H9 (cell line): ENCODE measurements at regions not wholly inside any gene's neighbourhood (a gene's known extent, or its start where the extent isn't known, plus 50 kb on each side); places are given as distances from the start of the nearest gene placed in this dataset.

Experiments used
- DNase-seq: peaks from one replicate; pipeline ENCODE4 v3.0.0-alpha.2; 2017
- H2AFZ ChIP-seq: one replicate; pipeline ENCODE4 v1.6.1; 2013; ENCODE audit warnings: mild to moderate bottlenecking, low read length, control low read depth, moderate library complexity
- H2AK5ac ChIP-seq: 2 replicates; pipeline ENCODE4 v1.6.1; 2013; ENCODE audit warnings: low read length, control low read depth, mixed read lengths; ENCODE audit not compliant: insufficient read length
- H2BK120ac ChIP-seq: one replicate; pipeline ENCODE4 v1.6.1; 2013; ENCODE audit warnings: low read depth, mild to moderate bottlenecking, low read length, control low read depth, inconsistent platforms; ENCODE audit not compliant: poor library complexity, severe bottlenecking
- H2BK12ac ChIP-seq: 2 replicates; pipeline ENCODE4 v1.6.1; 2013; ENCODE audit warnings: low read length, control low read depth, mixed read lengths, low read depth; ENCODE audit not compliant: insufficient read length
- H2BK15ac ChIP-seq: 2 replicates; pipeline ENCODE4 v1.6.1; 2013; ENCODE audit warnings: low read depth, low read length, control low read depth
- H2BK20ac ChIP-seq: one replicate; pipeline ENCODE4 v1.6.1; 2013; ENCODE audit warnings: low read depth, mild to moderate bottlenecking, low read length, control low read depth, inconsistent platforms; ENCODE audit not compliant: poor library complexity, severe bottlenecking
- H2BK5ac ChIP-seq: 2 replicates; pipeline ENCODE4 v1.6.1; 2013; ENCODE audit warnings: low read length, control low read depth, mixed read lengths; ENCODE audit not compliant: insufficient read length
- H3K14ac ChIP-seq: 2 replicates; pipeline ENCODE4 v1.6.1; 2013; ENCODE audit warnings: low read length, control low read depth; ENCODE audit not compliant: insufficient read depth
- H3K18ac ChIP-seq: 2 replicates; pipeline ENCODE4 v1.6.1; 2013; ENCODE audit warnings: low read depth, mild to moderate bottlenecking, mixed read lengths, low read length, control low read depth; ENCODE audit not compliant: insufficient read length
- H3K23ac ChIP-seq: 2 replicates; pipeline ENCODE4 v1.6.1; 2013; ENCODE audit warnings: low read length, control low read depth, mixed read lengths, low read depth; ENCODE audit not compliant: insufficient read length
- H3K23me2 ChIP-seq: 2 replicates; pipeline ENCODE4 v1.6.1; 2013; ENCODE audit warnings: low read depth, mild to moderate bottlenecking, mixed read lengths, low read length, control low read depth; ENCODE audit not compliant: insufficient read length, poor library complexity, severe bottlenecking
- H3K27ac ChIP-seq: 2 replicates; pipeline ENCODE4 v1.5.1; 2013; ENCODE audit warnings: low read length, control low read depth, mixed read lengths, low read depth; ENCODE audit not compliant: insufficient read length
- H3K27me3 ChIP-seq: 2 replicates; pipeline ENCODE4 v1.6.1; 2013; ENCODE audit warnings: low read length, control low read depth, inconsistent platforms; ENCODE audit not compliant: insufficient read depth
- H3K4ac ChIP-seq: 2 replicates; pipeline ENCODE4 v1.6.1; 2013; ENCODE audit warnings: low read depth, mild to moderate bottlenecking, control low read depth, inconsistent platforms, low read length, moderate library complexity
- H3K4me1 ChIP-seq: 2 replicates; pipeline ENCODE4 v1.6.1; 2013; ENCODE audit warnings: low read length, control low read depth, inconsistent platforms; ENCODE audit not compliant: insufficient read depth
- H3K4me2 ChIP-seq: 2 replicates; pipeline ENCODE4 v1.6.1; 2013; ENCODE audit warnings: low read length, control low read depth, mixed read lengths; ENCODE audit not compliant: insufficient read length, insufficient read depth
- H3K56ac ChIP-seq: 2 replicates; pipeline ENCODE4 v1.6.1; 2013; ENCODE audit warnings: low read depth, mild to moderate bottlenecking, mixed read lengths, low read length, control low read depth; ENCODE audit not compliant: insufficient read length
- H3K79me1 ChIP-seq: 2 replicates; pipeline ENCODE4 v1.6.1; 2013; ENCODE audit warnings: low read depth, mild to moderate bottlenecking, moderate library complexity, low read length, control low read depth, inconsistent platforms; ENCODE audit not compliant: insufficient read depth, poor library complexity, severe bottlenecking
- H3K79me2 ChIP-seq: 2 replicates; pipeline ENCODE4 v1.6.1; 2013; ENCODE audit warnings: low read length, control low read depth, inconsistent platforms; ENCODE audit not compliant: insufficient read depth
- H3K9ac ChIP-seq: 2 replicates; pipeline ENCODE4 v1.6.1; 2013; ENCODE audit warnings: low read length, control low read depth, mixed read lengths; ENCODE audit not compliant: insufficient read length; ENCODE audit errors: extremely low read depth
- H3K9me3 ChIP-seq: one replicate; pipeline ENCODE4 v1.6.1; 2013; ENCODE audit warnings: low read depth, low read length, inconsistent platforms; ENCODE audit not compliant: control insufficient read depth
- H3T11ph ChIP-seq: one replicate; pipeline ENCODE4 v1.6.1; 2013; ENCODE audit warnings: mild to moderate bottlenecking, low read length, control low read depth, inconsistent platforms
- H4K20me1 ChIP-seq: one replicate; pipeline ENCODE4 v1.6.1; 2013; ENCODE audit not compliant: control insufficient read depth, insufficient read length, insufficient read depth
- H4K5ac ChIP-seq: 2 replicates; pipeline ENCODE4 v1.6.1; 2013; ENCODE audit warnings: low read depth, mild to moderate bottlenecking, mixed read lengths, low read length, control low read depth; ENCODE audit not compliant: insufficient read length
- H4K8ac ChIP-seq: replicated peaks from 2 replicates; pipeline ENCODE4 v1.6.1; 2013; ENCODE audit warnings: low read length, control low read depth, mixed read lengths, low read depth; ENCODE audit not compliant: insufficient read length
- H4K91ac ChIP-seq: 2 replicates; pipeline ENCODE4 v1.6.1; 2013; ENCODE audit warnings: low read depth, mild to moderate bottlenecking, moderate library complexity, mixed read lengths, low read length, control low read depth; ENCODE audit not compliant: insufficient read length
- H3K27ac Mint-ChIP-seq, 3 experiments: 2 replicates in 2 of 3; 3 replicates in 1 of 3; pipeline ENCODE4 v1.8.0; 2020 to 2021; ENCODE audit warnings: mixed read lengths in 3 of 3, mild to moderate bottlenecking in 1 of 3, moderate library complexity in 1 of 3
- H3K27me3 Mint-ChIP-seq: 2 replicates; pipeline ENCODE4 v1.8.0; 2021; ENCODE audit warnings: low read depth, mild to moderate bottlenecking, moderate library complexity, mixed read lengths
- H3K36me3 Mint-ChIP-seq, 3 experiments: 2 replicates in 2 of 3; 3 replicates in 1 of 3; pipeline ENCODE4 v1.8.0; 2020 to 2021; ENCODE audit warnings: low read depth in 3 of 3, mixed read lengths in 3 of 3; ENCODE audit not compliant: insufficient read depth in 1 of 3
- H3K4me1 Mint-ChIP-seq, 2 experiments: 2 replicates each; pipeline ENCODE4 v1.8.0; 2020; ENCODE audit warnings: mixed read lengths in 2 of 2
- H3K4me3 Mint-ChIP-seq, 2 experiments: 2 replicates in 1 of 2; 3 replicates in 1 of 2; pipeline ENCODE4 v1.8.0; 2020 to 2021; ENCODE audit warnings: mild to moderate bottlenecking in 2 of 2, mixed read lengths in 2 of 2, moderate library complexity in 1 of 2
- H3K9me3 Mint-ChIP-seq, 2 experiments: 2 replicates in 1 of 2; 3 replicates in 1 of 2; pipeline ENCODE4 v1.8.0; 2020; ENCODE audit warnings: mild to moderate bottlenecking in 2 of 2, mixed read lengths in 2 of 2, moderate library complexity in 1 of 2
- WGBS: extraction: QIAGEN DNeasy Blood & Tissue Kit; methylation state at CpG from one replicate; pipeline ENCODE4 v1.1.7; 2013; ENCODE audit warnings: missing lambda C conversion rate, low lambda C conversion rate, mixed read lengths; ENCODE audit not compliant: insufficient read length; ENCODE audit errors: extremely low coverage; 5-methylcytosine and 5-hydroxymethylcytosine counted together
- TF ChIP-seq, protein P1 (sequence below): fragments of 200-600 bp; sonication (generic); conservative IDR thresholded peaks from 3 replicates; pipeline ENCODE4 v1.8.0; 2021; ENCODE audit warnings: antibody characterized with exemption, mild to moderate bottlenecking

DNA sequence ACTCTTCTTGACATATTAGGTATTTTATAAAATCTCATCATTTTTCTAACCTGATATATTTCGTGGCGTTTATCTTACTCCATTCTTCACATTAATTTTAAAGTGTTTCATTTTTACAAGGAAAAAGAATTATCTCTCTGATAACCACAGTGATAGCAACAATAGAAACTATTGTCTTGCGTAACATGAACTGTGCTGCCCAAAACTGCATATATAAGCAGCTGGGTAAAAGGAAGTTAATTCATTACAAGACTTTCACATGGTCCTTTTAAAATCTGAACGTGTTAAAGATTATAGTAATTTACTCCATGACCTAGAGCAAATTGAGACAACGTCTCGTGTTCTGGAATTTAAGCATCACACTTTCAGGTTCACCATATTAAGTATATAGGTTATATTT, 210.4 kb upstream of the GRIA4 start:
- Histone ChIP-seq H3K4me2 (no peak overlapping the region), H3K27ac (no peak overlapping the region), H3K4me1 (no peaks in the 10 kb centered on the region), H3K18ac (no peak overlapping the region), H3K9me3 (no peaks in the 10 kb centered on the region), H2BK5ac (no peak overlapping the region), H4K5ac (no peak overlapping the region), H3K23me2 (no peaks in the 10 kb centered on the region), H3K14ac (no peak overlapping the region), H3K4ac (no peak overlapping the region), H2BK120ac (no peak overlapping the region), H3K9ac (no peak overlapping the region), H2AFZ (no peak overlapping the region), H3K56ac (no peak overlapping the region), H2AK5ac (no peak overlapping the region), H3T11ph (no peak overlapping the region), H4K20me1 (no peaks in the 10 kb centered on the region), H3K79me1 (no peaks in the 10 kb centered on the region), H3K27me3 (no peaks in the 10 kb centered on the region), H4K8ac (no peak overlapping the region), H3K79me2 (no peaks in the 10 kb centered on the region), H2BK15ac (no peak overlapping the region), H2BK12ac (no peak overlapping the region), H4K91ac (no peak overlapping the region), H2BK20ac (no peak overlapping the region), H3K23ac (no peak overlapping the region)
- no peaks in the 10 kb centered on the region for H3K9me3 Mint-ChIP-seq
- H3K4me1 Mint-ChIP-seq, result no peaks in the 10 kb centered on the region
- TF ChIP-seq, protein P1, sequence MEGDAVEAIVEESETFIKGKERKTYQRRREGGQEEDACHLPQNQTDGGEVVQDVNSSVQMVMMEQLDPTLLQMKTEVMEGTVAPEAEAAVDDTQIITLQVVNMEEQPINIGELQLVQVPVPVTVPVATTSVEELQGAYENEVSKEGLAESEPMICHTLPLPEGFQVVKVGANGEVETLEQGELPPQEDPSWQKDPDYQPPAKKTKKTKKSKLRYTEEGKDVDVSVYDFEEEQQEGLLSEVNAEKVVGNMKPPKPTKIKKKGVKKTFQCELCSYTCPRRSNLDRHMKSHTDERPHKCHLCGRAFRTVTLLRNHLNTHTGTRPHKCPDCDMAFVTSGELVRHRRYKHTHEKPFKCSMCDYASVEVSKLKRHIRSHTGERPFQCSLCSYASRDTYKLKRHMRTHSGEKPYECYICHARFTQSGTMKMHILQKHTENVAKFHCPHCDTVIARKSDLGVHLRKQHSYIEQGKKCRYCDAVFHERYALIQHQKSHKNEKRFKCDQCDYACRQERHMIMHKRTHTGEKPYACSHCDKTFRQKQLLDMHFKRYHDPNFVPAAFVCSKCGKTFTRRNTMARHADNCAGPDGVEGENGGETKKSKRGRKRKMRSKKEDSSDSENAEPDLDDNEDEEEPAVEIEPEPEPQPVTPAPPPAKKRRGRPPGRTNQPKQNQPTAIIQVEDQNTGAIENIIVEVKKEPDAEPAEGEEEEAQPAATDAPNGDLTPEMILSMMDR, result no peak
- H3K36me3 Mint-ChIP-seq, result no peaks in the 10 kb centered on the region
- no peak overlapping the region for H3K27ac Mint-ChIP-seq
- no CpG with 5 or more reads among the region's 6 CpGs for WGBS
- no peaks in the 10 kb centered on the region for H3K27me3 Mint-ChIP-seq
- H3K4me3 Mint-ChIP-seq, result no peak overlapping the region
- DNase-seq, result no peak
